GM23338 (cell line): ENCODE measurements at regions not wholly inside any gene's neighbourhood (a gene's known extent, or its start where the extent isn't known, plus 50 kb on each side); places are given as distances from the start of the nearest gene placed in this dataset.

Experiments used
- ATAC-seq: fragments of 200-7000 bp; cut with Tn5 transposase; 3 replicates; pipeline ENCODE4 v1.9.1; 2020
- DNase-seq: peaks from one replicate; pipeline ENCODE4 v3.0.0-alpha.2; 2015; ENCODE audit warnings: low spot score
- H2AFZ ChIP-seq: fragments of 200-600 bp; sonication (generic); 2 replicates; pipeline ENCODE4 v1.8.0; 2016; ENCODE audit warnings: antibody characterized with exemption, mild to moderate bottlenecking, moderate library complexity
- H3F3A ChIP-seq: fragments of 200-600 bp; sonication (generic); replicated peaks from 2 replicates; pipeline ENCODE4 v1.8.0; 2017; ENCODE audit warnings: antibody characterized with exemption, mixed run types, low read depth
- H3K27ac ChIP-seq: fragments of 200-600 bp; sonication (generic); 2 replicates; pipeline ENCODE4 v1.6.1; 2016; ENCODE audit warnings: low read depth
- H3K27me3 ChIP-seq: fragments of 200-600 bp; sonication (generic); 2 replicates; pipeline ENCODE4 v1.8.0; 2016; ENCODE audit warnings: mild to moderate bottlenecking, mixed run types, moderate library complexity; ENCODE audit not compliant: insufficient read depth
- H3K36me3 ChIP-seq: fragments of 200-600 bp; sonication (generic); 2 replicates; pipeline ENCODE4 v1.8.0; 2016; ENCODE audit warnings: mild to moderate bottlenecking; ENCODE audit not compliant: insufficient read depth
- H3K4me1 ChIP-seq: fragments of 200-600 bp; sonication (generic); 2 replicates; pipeline ENCODE4 v1.8.0; 2016; ENCODE audit warnings: mild to moderate bottlenecking, moderate library complexity; ENCODE audit not compliant: insufficient read depth
- H3K4me2 ChIP-seq: fragments of 200-600 bp; sonication (generic); 2 replicates; pipeline ENCODE4 v1.7.1; 2017; ENCODE audit warnings: mixed run types
- H3K4me3 ChIP-seq: fragments of 200-600 bp; sonication (generic); 2 replicates; pipeline ENCODE4 v1.6.1; 2016; ENCODE audit warnings: mixed run types
- H3K79me2 ChIP-seq: fragments of 200-600 bp; sonication (generic); replicated peaks from 2 replicates; pipeline ENCODE4 v1.8.0; 2017; ENCODE audit warnings: mild to moderate bottlenecking; ENCODE audit not compliant: insufficient read depth
- H3K9me2 ChIP-seq: fragments of 200-600 bp; sonication (generic); 2 replicates; pipeline ENCODE4 v1.8.0; 2017; ENCODE audit not compliant: insufficient read depth
- H4K20me1 ChIP-seq: fragments of 200-600 bp; sonication (generic); replicated peaks from 2 replicates; pipeline ENCODE4 v1.8.0; 2017; ENCODE audit warnings: mild to moderate bottlenecking; ENCODE audit not compliant: insufficient read depth
- H3K27ac Mint-ChIP-seq: 2 replicates; pipeline ENCODE4 v1.8.0; 2020; ENCODE audit warnings: inconsistent platforms, mild to moderate bottlenecking, moderate library complexity, mixed read lengths
- H3K27me3 Mint-ChIP-seq: 3 replicates; pipeline ENCODE4 v1.8.0; 2022; ENCODE audit warnings: low read depth, mild to moderate bottlenecking, moderate library complexity, mixed read lengths, inconsistent platforms; ENCODE audit not compliant: insufficient read depth, poor library complexity
- H3K36me3 Mint-ChIP-seq: 3 replicates; pipeline ENCODE4 v1.8.0; 2021; ENCODE audit warnings: low read depth, mild to moderate bottlenecking, inconsistent platforms, moderate library complexity, mixed read lengths
- H3K4me1 Mint-ChIP-seq: 3 replicates; pipeline ENCODE4 v1.8.0; 2020; ENCODE audit warnings: mild to moderate bottlenecking, inconsistent platforms, mixed read lengths
- H3K4me3 Mint-ChIP-seq: 3 replicates; pipeline ENCODE4 v1.8.0; 2021; ENCODE audit warnings: moderate library complexity, mild to moderate bottlenecking, inconsistent platforms, mixed read lengths
- H3K9me3 Mint-ChIP-seq: 3 replicates; pipeline ENCODE4 v1.8.0; 2020; ENCODE audit warnings: moderate library complexity, mild to moderate bottlenecking, inconsistent platforms, mixed read lengths
- CREB1 ChIP-seq: fragments of 250-450 bp; sonication (Bioruptor Pico); IDR thresholded peaks from 2 replicates; pipeline ENCODE4 v1.5.0; 2020; ENCODE audit warnings: low read depth, mild to moderate bottlenecking, moderate library complexity
- EZH2phosphoT487 ChIP-seq: fragments of 200-600 bp; sonication (generic); IDR thresholded peaks from one replicate; pipeline ENCODE4 v1.8.1; 2018; ENCODE audit warnings: antibody characterized with exemption; ENCODE audit not compliant: unreplicated experiment
- REST ChIP-seq: IDR thresholded peaks from one replicate; pipeline ENCODE4 v1.6.1; 2018; ENCODE audit warnings: antibody characterized with exemption; ENCODE audit not compliant: unreplicated experiment
- STAT1 ChIP-seq: IDR thresholded peaks from one replicate; pipeline ENCODE4 v1.6.1; 2016; ENCODE audit warnings: antibody characterized with exemption; ENCODE audit not compliant: unreplicated experiment
- ZNF331 ChIP-seq: fragments of 250-450 bp; sonication (Bioruptor Pico); IDR thresholded peaks from 2 replicates; pipeline ENCODE4 v1.5.0; 2020; ENCODE audit warnings: low read depth, mild to moderate bottlenecking, moderate library complexity
- ZNF462 ChIP-seq: fragments of 250-450 bp; sonication (Bioruptor Pico); IDR thresholded peaks from 2 replicates; pipeline ENCODE4 v1.5.0; 2020; ENCODE audit warnings: mild to moderate bottlenecking, moderate library complexity
- TF ChIP-seq, protein P1 (sequence below), 2 experiments: fragments of 200-600 bp in 1 of 2; sonication (generic) in 1 of 2; conservative IDR thresholded peaks; 2 replicates each; pipeline versions ENCODE4 v1.5.1 to v1.6.1; 2016 to 2017; ENCODE audit warnings: antibody characterized with exemption in 2 of 2, low read depth in 2 of 2, mild to moderate bottlenecking in 2 of 2, moderate library complexity in 1 of 2

DNA sequence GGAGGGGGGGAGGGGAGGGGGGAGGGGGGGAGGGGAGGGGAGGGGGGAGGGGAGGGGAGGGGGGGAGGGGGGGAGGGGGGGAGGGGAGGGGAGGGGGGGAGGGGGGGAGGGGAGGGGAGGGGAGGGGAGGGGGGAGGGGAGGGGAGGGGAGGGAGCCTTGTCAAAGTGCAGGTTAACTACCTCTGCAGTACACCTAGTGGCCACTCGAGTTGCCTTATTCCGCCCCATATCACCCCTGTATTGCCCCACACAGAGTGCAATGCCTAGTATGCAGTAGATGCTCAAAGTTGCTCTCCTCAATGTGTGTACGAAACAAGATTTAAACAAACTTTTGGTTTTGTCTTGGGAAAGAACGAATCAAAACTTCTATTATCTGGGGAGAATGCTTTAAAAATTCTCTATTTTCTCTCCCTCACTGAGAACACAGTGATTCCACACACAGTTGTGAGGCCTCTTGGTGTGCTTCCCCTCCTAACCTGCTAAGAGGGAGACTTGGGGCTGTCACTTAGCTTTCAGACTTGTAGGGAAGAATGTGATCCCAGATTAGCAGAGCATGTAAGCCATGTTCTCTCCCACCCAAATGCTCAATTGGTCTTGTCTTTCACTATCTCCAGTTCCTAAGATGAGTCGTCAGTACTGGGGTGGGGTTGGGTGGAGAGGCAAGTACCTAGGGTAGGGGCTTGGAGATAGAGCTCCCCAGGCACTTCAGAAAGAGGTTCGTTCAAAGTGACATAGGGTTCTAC lies 79.7 kb upstream of the MAP10 start:
- H3K9me3 Mint-ChIP-seq = peaks cover 13% of the 10 kb centered on the region; the same call in 2 of the 3 replicates
- Histone ChIP-seq H2AFZ (peak overlapping the region; percentile 56), H3K36me3 (no peaks in the 10 kb centered on the region), H3K4me2 (peak overlapping the region; percentile 31; the same call in 1 of the 2 replicates), H3K4me3 (no peak overlapping the region), H3K4me1 (peaks cover 7% of the 10 kb centered on the region), H4K20me1 (no peaks in the 10 kb centered on the region), H3K27me3 (no peaks in the 10 kb centered on the region), H3F3A (peaks cover 7% of the 10 kb centered on the region; the same call in 1 of the 2 replicates), H3K9me2 (no peaks in the 10 kb centered on the region; the same call in none of the 2 replicates), H3K79me2 (no peaks in the 10 kb centered on the region), H3K27ac (peak overlapping the region; percentile 46; the same call in 1 of the 2 replicates)
- peaks cover 7% of the 10 kb centered on the region; the same call in 2 of the 3 replicates for H3K36me3 Mint-ChIP-seq
- ATAC-seq (peak; percentile 41; the same call in 1 of the 3 replicates), DNase-seq (peak; percentile 7)
- H3K27ac Mint-ChIP-seq = no peak overlapping the region
- H3K4me1 Mint-ChIP-seq = peaks cover 10% of the 10 kb centered on the region
- H3K27me3 Mint-ChIP-seq = peaks cover 12% of the 10 kb centered on the region
- no peak overlapping the region for H3K4me3 Mint-ChIP-seq
- TF ChIP-seq, protein P1, sequence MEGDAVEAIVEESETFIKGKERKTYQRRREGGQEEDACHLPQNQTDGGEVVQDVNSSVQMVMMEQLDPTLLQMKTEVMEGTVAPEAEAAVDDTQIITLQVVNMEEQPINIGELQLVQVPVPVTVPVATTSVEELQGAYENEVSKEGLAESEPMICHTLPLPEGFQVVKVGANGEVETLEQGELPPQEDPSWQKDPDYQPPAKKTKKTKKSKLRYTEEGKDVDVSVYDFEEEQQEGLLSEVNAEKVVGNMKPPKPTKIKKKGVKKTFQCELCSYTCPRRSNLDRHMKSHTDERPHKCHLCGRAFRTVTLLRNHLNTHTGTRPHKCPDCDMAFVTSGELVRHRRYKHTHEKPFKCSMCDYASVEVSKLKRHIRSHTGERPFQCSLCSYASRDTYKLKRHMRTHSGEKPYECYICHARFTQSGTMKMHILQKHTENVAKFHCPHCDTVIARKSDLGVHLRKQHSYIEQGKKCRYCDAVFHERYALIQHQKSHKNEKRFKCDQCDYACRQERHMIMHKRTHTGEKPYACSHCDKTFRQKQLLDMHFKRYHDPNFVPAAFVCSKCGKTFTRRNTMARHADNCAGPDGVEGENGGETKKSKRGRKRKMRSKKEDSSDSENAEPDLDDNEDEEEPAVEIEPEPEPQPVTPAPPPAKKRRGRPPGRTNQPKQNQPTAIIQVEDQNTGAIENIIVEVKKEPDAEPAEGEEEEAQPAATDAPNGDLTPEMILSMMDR (conservative IDR thresholded peaks at IDR 0.05; ENCODE audit: low read depth in 2 of 2) = 0 out of 4 replicates have a peak, but pooled peaks of 1 of the 2 experiments have one; percentile 20
- no peak for TF ChIP-seq REST

GRCh38 chr1:232726048-232726779 lies 79.0 kb upstream of the MAP10 start:
- peaks cover 7% of the 10 kb centered on the region; the same call in 2 of the 3 replicates for H3K36me3 Mint-ChIP-seq
- peak overlapping the region; percentile 46; the same call in 1 of the 2 replicates for H3K27ac ChIP-seq
- H3K27ac Mint-ChIP-seq = no peak overlapping the region
- peak overlapping the region; percentile 31 for H3K4me2 ChIP-seq
- ATAC-seq (peak; percentile 62), DNase-seq (peak; percentile 53)
- H2AFZ ChIP-seq = peak overlapping the region; percentile 56; the same call in 1 of the 2 replicates
- no peak for TF ChIP-seq EZH2phosphoT487
- no peak for TF ChIP-seq STAT1
- no peak for TF ChIP-seq CREB1 (CRISPR knock-in tag)
- no peak for TF ChIP-seq ZNF331 (CRISPR knock-in tag)
- no peak for TF ChIP-seq ZNF462 (CRISPR knock-in tag)
- H3K4me1 Mint-ChIP-seq = peaks cover 10% of the 10 kb centered on the region
- no peaks in the 10 kb centered on the region for H3K27me3 ChIP-seq
- H4K20me1 ChIP-seq = no peaks in the 10 kb centered on the region
- no peaks in the 10 kb centered on the region for H3K79me2 ChIP-seq
- H3K9me3 Mint-ChIP-seq = peaks cover 13% of the 10 kb centered on the region; the same call in 2 of the 3 replicates
- no peak overlapping the region for H3K4me3 Mint-ChIP-seq
- H3K27me3 Mint-ChIP-seq = peaks cover 12% of the 10 kb centered on the region
- H3K36me3 ChIP-seq = no peaks in the 10 kb centered on the region
- peaks cover 7% of the 10 kb centered on the region; the same call in 1 of the 2 replicates for H3F3A ChIP-seq
- no peak overlapping the region for H3K4me3 ChIP-seq
- H3K9me2 ChIP-seq = no peaks in the 10 kb centered on the region; the same call in none of the 2 replicates
- peaks cover 7% of the 10 kb centered on the region for H3K4me1 ChIP-seq
